Activated CD4-positive, alpha-beta T cell treated with anti-CD3 and anti-CD28 coated beads, Interleukin-2, amount 50 U/mL, for 24 hours (primary cell): ENCODE measurements at regions not wholly inside any gene's neighbourhood (a gene's known extent, or its start where the extent isn't known, plus 50 kb on each side); places are given as distances from the start of the nearest gene placed in this dataset.

Source experiments
- DNase-seq, 2 donors: peaks; one replicate each; pipeline ENCODE4 v3.0.0-alpha.2; 2020; ENCODE audit warnings: low read depth in 1 of 2, low spot score in 1 of 2

DNA sequence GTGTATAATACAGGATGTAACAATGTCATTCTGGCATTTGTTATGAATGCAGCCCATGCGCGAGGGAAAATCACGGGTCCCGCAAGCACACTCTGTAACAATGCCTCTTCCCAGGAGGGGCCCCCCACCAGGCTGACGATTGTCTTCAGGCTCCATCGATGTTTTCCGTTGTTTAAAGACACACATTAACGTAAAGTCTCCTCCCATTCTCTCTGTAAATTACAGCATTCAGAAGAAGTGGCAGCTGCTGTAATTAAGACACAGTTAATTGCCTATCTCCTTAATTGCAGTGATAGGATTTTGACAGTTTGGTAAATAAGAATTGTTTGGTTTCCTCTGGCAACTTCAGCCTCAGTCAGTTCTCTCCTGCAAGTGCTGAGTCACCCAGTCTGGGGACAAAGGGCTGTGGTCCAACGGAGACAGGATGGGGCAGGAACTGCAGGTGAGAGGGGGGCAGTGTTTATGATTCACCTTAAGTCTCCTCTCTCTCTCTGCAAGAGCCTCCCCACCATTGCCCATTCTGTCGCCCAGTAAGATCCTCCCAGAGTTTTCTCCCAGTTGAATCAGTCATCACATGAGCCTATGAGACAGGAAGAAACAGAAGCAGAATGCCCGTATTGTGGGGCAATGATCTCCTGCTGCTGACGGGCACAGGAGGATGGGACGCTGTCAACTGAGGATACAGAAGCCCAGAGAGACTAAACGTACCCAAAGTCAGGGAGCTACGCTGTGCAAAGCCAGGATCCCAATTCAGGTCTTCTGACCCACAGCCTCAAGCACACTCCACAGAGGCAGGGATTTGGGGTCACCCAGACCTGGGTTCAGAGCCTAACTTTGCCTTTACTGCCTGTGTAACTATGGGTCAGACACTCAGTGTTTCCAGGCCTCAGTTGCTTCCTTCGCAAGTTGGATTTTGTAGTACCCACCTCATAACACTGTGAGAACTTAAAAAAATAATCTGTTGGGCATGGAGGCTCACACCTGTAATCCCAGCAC is 110.0 kb downstream of the ADSS2 start:
- no peak for DNase-seq

DNA sequence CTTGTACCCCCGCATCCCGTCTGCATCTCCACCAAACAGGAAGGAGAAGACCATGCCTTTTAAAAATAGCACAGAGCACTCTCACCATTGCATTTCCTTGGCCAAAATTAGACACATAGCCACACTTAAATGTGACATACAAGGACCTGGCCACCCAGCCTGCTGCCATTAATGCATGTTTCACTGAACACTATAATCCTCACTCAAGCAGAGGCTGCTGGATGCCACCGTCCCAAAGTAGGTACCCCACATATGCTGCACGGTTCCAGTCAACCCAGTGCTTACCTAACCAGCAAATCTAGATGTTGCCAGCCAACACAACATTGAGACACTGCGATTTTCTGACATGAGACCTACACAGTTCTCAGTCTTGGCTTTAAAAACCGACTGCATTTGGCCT is 107.7 kb downstream of the ADSS2 start:
- no peak for DNase-seq

DNA sequence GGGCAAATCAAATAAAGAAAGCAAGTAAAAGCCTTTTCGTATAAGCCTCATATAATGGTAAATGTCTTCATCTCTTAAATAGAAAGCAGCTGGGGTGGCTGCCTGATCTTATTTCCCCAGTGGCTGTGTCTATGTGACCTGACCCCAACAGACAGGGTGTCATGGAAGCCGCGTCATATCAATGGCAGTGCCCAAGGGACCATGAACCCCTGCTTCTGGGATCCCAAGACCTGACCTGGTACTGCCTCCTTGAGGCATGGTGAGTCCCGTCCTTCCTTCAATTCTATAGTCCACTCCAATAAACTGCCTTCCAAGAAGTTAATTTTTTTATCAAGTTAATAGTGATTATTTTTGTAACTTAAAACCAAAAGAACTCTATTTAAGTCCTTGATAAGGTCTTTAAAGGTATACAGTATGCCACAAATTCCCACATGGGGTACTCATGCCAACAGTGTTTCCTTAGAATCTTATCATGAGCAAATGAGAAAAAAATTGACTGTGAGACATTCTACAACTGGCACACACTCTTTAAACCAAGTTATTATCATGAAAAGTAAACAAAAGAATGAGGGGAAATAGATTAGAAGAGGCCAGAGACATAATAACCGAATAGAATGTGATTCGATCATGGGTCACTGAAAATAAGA is 104.6 kb downstream of the ADSS2 start:
- no peak for DNase-seq

DNA sequence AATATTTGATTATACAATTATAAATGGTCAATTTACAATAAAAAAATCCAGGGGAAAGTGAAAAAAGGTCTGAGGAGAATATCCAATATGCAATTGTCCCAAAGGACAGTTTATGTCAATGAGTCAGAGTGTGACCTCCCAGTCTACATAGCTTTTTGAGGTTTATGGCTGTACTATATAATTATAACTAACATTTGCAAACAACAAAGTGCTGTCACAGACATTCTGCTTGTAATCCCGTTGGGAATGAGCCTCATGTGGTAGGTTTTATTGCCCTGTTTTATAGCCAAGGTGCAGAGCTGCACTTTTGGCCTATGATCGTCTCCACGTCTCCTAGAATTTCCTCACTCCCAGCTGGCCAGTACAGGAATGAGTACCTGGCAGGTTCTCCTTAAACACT is 103.8 kb downstream of the ADSS2 start:
- DNase-seq: no peak

DNA sequence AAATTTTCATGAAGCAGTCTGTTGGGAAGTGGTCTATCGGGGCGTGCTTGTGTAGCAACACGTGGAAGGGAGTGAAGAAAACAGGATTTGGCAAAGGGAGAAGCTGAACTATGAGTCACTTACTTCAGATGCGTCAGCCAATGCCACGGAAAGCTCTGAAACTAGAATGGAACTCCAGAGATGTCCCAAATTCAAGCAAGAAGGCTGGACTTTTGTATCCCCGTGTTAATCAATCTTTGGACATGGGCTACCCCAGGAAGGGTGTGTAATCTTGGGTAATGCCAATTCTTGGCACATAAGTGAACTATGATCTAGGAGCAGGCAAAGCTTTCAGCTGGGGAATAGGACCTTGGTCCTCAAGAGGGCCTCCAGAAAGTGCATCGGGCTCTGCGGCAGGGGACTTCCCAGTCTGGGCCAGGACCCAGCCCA is 102.6 kb downstream of the ADSS2 start:
- no peak for DNase-seq

DNA sequence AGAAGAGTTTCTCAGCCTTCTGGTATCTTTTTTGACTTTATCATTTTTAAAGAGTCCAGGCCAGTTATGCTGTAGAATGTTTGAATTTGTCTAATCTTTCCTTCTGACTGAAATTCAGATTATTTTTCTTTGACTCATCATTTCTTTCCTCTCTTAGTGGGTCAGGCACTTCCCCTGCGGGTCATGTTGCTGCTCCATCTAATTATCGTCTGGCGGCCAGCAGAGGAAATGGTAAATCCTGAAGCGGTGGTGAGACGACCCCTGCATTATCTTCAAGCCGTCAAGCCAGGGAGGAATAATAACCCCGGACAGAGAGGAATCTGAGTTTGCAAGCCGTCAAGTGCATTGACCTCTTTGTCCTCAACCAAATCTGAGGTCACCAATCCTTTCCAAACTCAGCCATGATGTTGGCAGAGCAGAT is 102.1 kb downstream of the ADSS2 start:
- no peak for DNase-seq

DNA sequence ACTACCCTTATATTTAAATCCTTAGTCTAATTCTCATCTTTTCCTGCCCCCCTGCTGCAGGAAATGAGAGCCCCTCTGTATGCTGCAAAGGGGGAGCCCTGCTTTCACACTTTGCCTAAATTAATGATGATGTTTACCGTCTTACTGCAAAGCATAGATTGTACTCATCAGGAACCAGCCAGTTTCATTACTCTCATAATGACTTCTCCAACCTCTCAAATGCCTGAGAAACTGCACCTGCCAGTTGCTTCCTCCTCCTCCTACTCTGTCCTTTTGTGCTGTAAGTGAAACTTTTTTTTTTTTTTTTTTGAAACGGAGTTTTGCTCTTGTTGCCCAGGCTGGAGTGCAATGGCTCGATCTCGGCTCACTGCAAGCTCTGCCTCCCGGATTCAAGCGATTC is 101.7 kb downstream of the ADSS2 start:
- no peak for DNase-seq

DNA sequence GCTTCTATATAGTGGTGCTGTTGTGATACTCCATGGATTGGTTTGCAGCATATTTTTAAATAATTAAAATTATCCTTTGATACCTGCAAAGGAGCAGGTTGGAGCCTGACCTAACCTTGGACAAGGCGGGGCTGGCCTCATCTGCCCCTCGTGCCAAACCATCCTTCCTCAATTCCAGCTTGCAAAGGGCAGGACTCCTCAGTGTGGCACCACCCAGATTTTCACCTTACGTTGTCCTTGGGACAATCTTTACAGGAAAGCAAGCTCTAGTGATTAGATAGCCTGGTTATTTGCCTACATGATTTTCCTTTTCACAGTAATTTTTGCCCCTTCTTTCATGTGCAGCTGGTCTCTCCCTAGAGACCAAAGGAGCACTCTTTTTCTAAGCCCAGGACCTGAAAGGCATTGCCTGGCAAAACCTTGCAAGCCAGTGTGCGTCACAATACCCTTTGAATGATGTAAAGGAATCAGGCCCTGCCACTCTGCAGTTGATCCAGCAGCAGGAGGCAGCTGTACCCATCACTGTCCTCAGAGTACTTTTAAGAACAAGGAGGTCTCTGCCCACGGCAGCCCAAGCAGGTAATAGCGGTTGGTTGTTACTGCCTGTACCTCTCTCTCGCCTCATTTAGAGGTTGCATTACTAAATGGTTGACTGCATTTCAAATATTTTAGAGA is 99.4 kb downstream of the ADSS2 start:
- no peak for DNase-seq

DNA sequence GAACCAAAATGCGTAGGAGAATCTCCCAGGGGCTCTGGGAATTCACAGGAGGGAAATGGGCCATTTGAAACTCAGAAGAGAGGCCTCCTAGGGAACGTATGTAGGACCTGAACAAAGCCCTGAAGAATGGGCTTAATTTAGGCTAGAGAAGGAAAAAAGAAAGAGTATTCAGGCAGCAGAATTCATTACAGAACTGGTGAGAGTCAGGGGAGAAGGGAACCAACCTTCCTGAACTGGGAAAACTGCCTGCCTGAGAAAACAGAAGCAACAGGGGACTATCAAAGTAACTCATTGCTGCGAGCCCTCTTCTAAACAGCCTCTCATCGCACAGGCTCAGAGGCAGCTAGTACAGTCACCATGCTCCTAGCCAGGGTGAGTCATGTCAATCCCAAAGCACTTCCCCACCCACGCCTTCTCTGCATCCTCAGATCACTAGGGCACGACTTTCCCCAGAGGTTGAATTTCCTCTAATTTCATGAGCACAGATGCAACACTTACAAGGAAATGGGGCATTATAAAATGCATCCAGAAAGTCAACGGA is 98.1 kb downstream of the ADSS2 start:
- no peak for DNase-seq

DNA sequence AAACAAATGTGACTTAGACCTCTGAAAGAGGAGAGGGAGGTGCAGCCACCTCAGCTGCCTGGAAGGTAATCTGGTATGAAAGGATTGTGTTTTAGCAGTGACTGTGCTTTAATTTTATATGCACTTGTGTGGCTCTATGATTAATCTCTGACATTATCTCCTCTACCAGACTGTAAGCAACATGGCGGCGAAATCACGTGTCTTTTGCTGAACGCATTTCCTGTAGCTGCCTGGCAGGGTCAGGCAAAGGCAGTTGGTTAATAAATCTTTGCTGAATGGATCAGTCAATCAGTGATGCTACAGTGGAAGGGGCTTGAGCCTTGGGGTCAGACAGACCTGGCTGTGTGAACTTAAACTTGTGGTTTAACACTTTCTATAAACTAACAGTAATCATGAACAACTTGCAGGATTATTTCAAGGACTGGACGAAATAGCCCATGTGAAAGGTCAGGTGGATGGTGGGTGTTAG is 96.9 kb downstream of the ADSS2 start:
- no peak for DNase-seq

DNA sequence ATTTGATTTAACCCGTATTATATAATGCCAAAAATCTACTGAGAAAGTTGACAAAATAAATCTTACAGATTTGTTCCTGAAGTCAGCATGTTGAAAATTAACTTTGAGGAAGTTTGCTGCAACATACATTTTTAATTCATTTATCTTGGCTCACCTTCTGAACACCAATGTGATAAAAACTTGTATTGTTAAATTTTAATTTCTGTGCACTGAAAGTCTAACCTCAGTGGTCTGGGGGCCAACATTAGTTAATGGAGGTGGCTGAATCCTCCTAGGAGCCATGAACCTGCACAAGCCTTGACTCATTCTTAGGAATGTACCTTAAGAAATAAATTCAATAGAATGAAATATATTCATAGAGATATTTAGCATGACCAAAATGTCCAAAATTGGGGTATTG is 95.3 kb downstream of the ADSS2 start:
- DNase-seq: no peak
